ENCODE measurements at regions not wholly inside any gene's neighbourhood (a gene's known extent, or its start where the extent isn't known, plus 50 kb on each side); places are given as distances from the start of the nearest gene placed in this dataset.

GRCh38 chr5:3199962-3200755 lies 395.5 kb upstream of the IRX1 start:
- peaks cover 5% of the 10 kb centered on the region; the same call in 1 of the 2 replicates for H3K9me3 ChIP-seq (ENCODE audit: insufficient read depth, low read depth, low read length)
- no peaks in the 10 kb centered on the region for H3K27me3 ChIP-seq (ENCODE audit: insufficient read depth, low read length, poor library complexity, severe bottlenecking)
- no peaks in the 10 kb centered on the region for H3K79me2 ChIP-seq (ENCODE audit: insufficient read depth, low read length)
- H3K4me3 ChIP-seq (ENCODE audit: low read length, poor library complexity, severe bottlenecking) = no peak overlapping the region
- TF ChIP-seq EZH2phosphoT487 (IDR thresholded peaks at IDR 0.05; ENCODE audit: borderline replicate concordance) (no peak), CTCF (conservative IDR thresholded peaks at IDR 0.05; ENCODE audit: low read length) (no peak)
- H3K9ac ChIP-seq (ENCODE audit: low read depth, low read length, poor library complexity, severe bottlenecking) = no peak overlapping the region
- H4K20me1 ChIP-seq (ENCODE audit: insufficient read depth, low read length, poor library complexity, severe bottlenecking) = no peaks in the 10 kb centered on the region
- no peaks in the 10 kb centered on the region for H3F3A ChIP-seq (ENCODE audit: low read depth)
- H3K4me1 ChIP-seq (ENCODE audit: insufficient read depth, low read length, poor library complexity, severe bottlenecking) = no peaks in the 10 kb centered on the region
- H3K4me2 ChIP-seq (ENCODE audit: low read depth, low read length, poor library complexity, severe bottlenecking) = no peak overlapping the region
- H3K9me2 ChIP-seq (replicated peaks; ENCODE audit: low read depth, low read length) = no peaks in the 10 kb centered on the region
- H3K36me3 ChIP-seq (ENCODE audit: insufficient read depth, low read length) = no peaks in the 10 kb centered on the region
- no peak overlapping the region for H2AFZ ChIP-seq (ENCODE audit: low read length)

GRCh38 chr5:3198074-3198449 lies 397.6 kb upstream of the IRX1 start:
- Histone ChIP-seq H3K36me3 (ENCODE audit: insufficient read depth, low read length) (no peaks in the 10 kb centered on the region), H3K4me3 (ENCODE audit: low read length, poor library complexity, severe bottlenecking) (no peak overlapping the region), H2AFZ (ENCODE audit: low read length) (no peak overlapping the region), H3F3A (ENCODE audit: low read depth) (no peaks in the 10 kb centered on the region), H3K4me1 (ENCODE audit: insufficient read depth, low read length, poor library complexity, severe bottlenecking) (no peaks in the 10 kb centered on the region), H3K9ac (ENCODE audit: low read depth, low read length, poor library complexity, severe bottlenecking) (no peak overlapping the region), H3K79me2 (ENCODE audit: insufficient read depth, low read length) (no peaks in the 10 kb centered on the region), H4K20me1 (ENCODE audit: insufficient read depth, low read length, poor library complexity, severe bottlenecking) (no peaks in the 10 kb centered on the region), H3K9me3 (ENCODE audit: insufficient read depth, low read depth, low read length) (peaks cover 5% of the 10 kb centered on the region; the same call in 1 of the 2 replicates), H3K9me2 (replicated peaks; ENCODE audit: low read depth, low read length) (no peaks in the 10 kb centered on the region), H3K27me3 (ENCODE audit: insufficient read depth, low read length, poor library complexity, severe bottlenecking) (no peaks in the 10 kb centered on the region), H3K4me2 (ENCODE audit: low read depth, low read length, poor library complexity, severe bottlenecking) (no peak overlapping the region)
- TF ChIP-seq CTCF (conservative IDR thresholded peaks at IDR 0.05; ENCODE audit: low read length) (no peak), EZH2phosphoT487 (IDR thresholded peaks at IDR 0.05; ENCODE audit: borderline replicate concordance) (no peak)

DNA sequence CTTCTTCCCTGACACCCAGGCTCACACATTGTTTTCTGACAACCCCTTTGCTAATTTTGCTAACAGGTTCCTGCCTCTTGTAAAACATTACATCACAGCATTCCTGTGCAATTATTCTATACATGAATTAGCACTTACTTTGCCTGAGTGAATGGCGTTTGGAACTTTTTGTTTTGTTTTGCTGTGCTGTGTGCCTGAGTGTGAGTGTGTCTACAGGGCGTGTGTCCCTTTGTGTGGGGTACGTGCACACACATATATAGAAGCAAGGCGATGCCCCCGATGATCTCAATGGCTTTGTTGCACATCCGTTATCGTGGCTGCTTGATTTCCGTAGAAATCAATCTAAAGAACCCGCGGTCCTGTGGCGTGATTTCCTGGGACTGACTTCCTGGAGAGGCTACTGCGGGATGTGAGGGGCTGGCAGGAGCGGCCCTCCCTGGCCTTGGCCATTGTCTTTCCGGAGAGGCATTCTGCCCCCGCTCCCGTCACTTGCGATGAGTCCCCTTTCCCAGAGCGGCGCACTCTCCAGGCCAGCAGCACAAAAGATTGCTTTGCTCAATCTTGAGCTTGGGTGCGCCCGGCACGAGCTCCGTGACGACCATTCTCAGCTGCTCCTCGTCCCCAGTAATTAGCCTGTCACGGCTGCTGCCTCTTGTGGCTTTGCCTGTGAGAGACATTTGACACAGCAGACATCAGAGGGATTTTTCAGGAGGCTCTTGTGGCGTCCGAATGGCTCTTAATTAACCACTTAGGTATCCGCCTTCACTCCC lies 398.1 kb upstream of the IRX1 start:
- TF ChIP-seq CTCF (conservative IDR thresholded peaks at IDR 0.05; ENCODE audit: low read length) (no peak), EZH2phosphoT487 (IDR thresholded peaks at IDR 0.05; ENCODE audit: borderline replicate concordance) (no peak)
- H4K20me1 ChIP-seq (ENCODE audit: insufficient read depth, low read length, poor library complexity, severe bottlenecking) = no peaks in the 10 kb centered on the region
- no peaks in the 10 kb centered on the region for H3K27me3 ChIP-seq (ENCODE audit: insufficient read depth, low read length, poor library complexity, severe bottlenecking)
- no peaks in the 10 kb centered on the region for H3K4me1 ChIP-seq (ENCODE audit: insufficient read depth, low read length, poor library complexity, severe bottlenecking)
- H3K9me2 ChIP-seq (replicated peaks; ENCODE audit: low read depth, low read length) = no peaks in the 10 kb centered on the region
- H2AFZ ChIP-seq (ENCODE audit: low read length) = no peak overlapping the region
- no peak overlapping the region for H3K4me3 ChIP-seq (ENCODE audit: low read length, poor library complexity, severe bottlenecking)
- no peak overlapping the region for H3K4me2 ChIP-seq (ENCODE audit: low read depth, low read length, poor library complexity, severe bottlenecking)
- peaks cover 5% of the 10 kb centered on the region; the same call in 1 of the 2 replicates for H3K9me3 ChIP-seq (ENCODE audit: insufficient read depth, low read depth, low read length)
- no peaks in the 10 kb centered on the region for H3K79me2 ChIP-seq (ENCODE audit: insufficient read depth, low read length)
- no peak overlapping the region for H3K9ac ChIP-seq (ENCODE audit: low read depth, low read length, poor library complexity, severe bottlenecking)
- no peaks in the 10 kb centered on the region for H3K36me3 ChIP-seq (ENCODE audit: insufficient read depth, low read length)
- H3F3A ChIP-seq (ENCODE audit: low read depth) = no peaks in the 10 kb centered on the region

All from Loucy (cell line).